ENCODE measurements at regions not wholly inside any gene's neighbourhood (a gene's known extent, or its start where the extent isn't known, plus 50 kb on each side); places are given as distances from the start of the nearest gene placed in this dataset.

- Histone ChIP-seq H3K9me3 (ENCODE audit: control insufficient read depth in 4 of 4, insufficient read depth in 3 of 4, low read length in 3 of 4) (peaks cover 0 to 8% (median 2%) of the 10 kb centered on the region in 4 donors), H3K27ac (ENCODE audit: low read depth in 1 of 2, low read length in 1 of 2) (no peak overlapping the region), H3K4me3 (no peak overlapping the region), H3K36me3 (ENCODE audit: control insufficient read depth in 4 of 4, insufficient read depth in 4 of 4, low read length in 4 of 4) (no peaks in the 10 kb centered on the region), H3K27me3 (ENCODE audit: control insufficient read depth in 3 of 3, insufficient read depth in 3 of 3, low read length in 2 of 3) (no peaks in the 10 kb centered on the region), H3K4me1 (ENCODE audit: control insufficient read depth in 5 of 5, insufficient read depth in 5 of 5, low read length in 5 of 5) (no peaks in the 10 kb centered on the region), H3K9ac (ENCODE audit: insufficient read depth in 1 of 2, low read length in 2 of 2) (no peak overlapping the region)
- WGBS, 2 donors = 77 to 84% methylated on average over 4 of the region's 4 CpGs
- TF ChIP-seq CTCF (IDR thresholded peaks at IDR 0.05; ENCODE audit: control extremely low read depth, extremely low read depth) = no peak
- DNase-seq = no peak
- no peak for ATAC-seq (ENCODE audit: insufficient read depth, low FRiP score)
These were observed 227.8 kb downstream of the NSG2 start for GRCh38 chr5:174273325-174273724.

GRCh38 chr5:174275959-174276358 is 230.5 kb downstream of the NSG2 start:
- no peak overlapping the region for H3K4me3 ChIP-seq
- TF ChIP-seq CTCF (IDR thresholded peaks at IDR 0.05; ENCODE audit: control extremely low read depth, extremely low read depth) = no peak
- no peak for ATAC-seq (ENCODE audit: insufficient read depth, low FRiP score)
- H3K9ac ChIP-seq (ENCODE audit: insufficient read depth in 1 of 2, low read length in 2 of 2) = no peak overlapping the region
- H3K9me3 ChIP-seq (ENCODE audit: control insufficient read depth in 4 of 4, insufficient read depth in 3 of 4, low read length in 3 of 4) = peaks cover 0 to 11% (median under 1%) of the 10 kb centered on the region in 4 donors
- no peaks in the 10 kb centered on the region for H3K4me1 ChIP-seq (ENCODE audit: control insufficient read depth in 5 of 5, insufficient read depth in 5 of 5, low read length in 5 of 5)
- H3K36me3 ChIP-seq (ENCODE audit: control insufficient read depth in 4 of 4, insufficient read depth in 4 of 4, low read length in 4 of 4) = no peaks in the 10 kb centered on the region
- WGBS, 2 donors = 71 to 76% methylated on average over 2 of the region's 2 CpGs
- no peaks in the 10 kb centered on the region for H3K27me3 ChIP-seq (ENCODE audit: control insufficient read depth in 3 of 3, insufficient read depth in 3 of 3, low read length in 2 of 3)
- H3K27ac ChIP-seq (ENCODE audit: low read depth in 1 of 2, low read length in 1 of 2) = no peak overlapping the region
- no peak for DNase-seq

GRCh38 chr5:174281089-174281760 is 235.7 kb downstream of the NSG2 start:
- H3K27ac ChIP-seq (ENCODE audit: low read depth in 1 of 2, low read length in 1 of 2) = no peak overlapping the region
- 73 to 83% methylated on average over 4 of the region's 4 CpGs for WGBS, 2 donors
- H3K36me3 ChIP-seq (ENCODE audit: control insufficient read depth in 4 of 4, insufficient read depth in 4 of 4, low read length in 4 of 4) = no peaks in the 10 kb centered on the region
- no peaks in the 10 kb centered on the region for H3K4me1 ChIP-seq (ENCODE audit: control insufficient read depth in 5 of 5, insufficient read depth in 5 of 5, low read length in 5 of 5)
- peaks cover 0 to 2% (median 2%) of the 10 kb centered on the region in 3 donors for H3K27me3 ChIP-seq (ENCODE audit: control insufficient read depth in 3 of 3, insufficient read depth in 3 of 3, low read length in 2 of 3)
- H3K9me3 ChIP-seq (ENCODE audit: control insufficient read depth in 4 of 4, insufficient read depth in 3 of 4, low read length in 3 of 4) = peaks cover 0 to 6% (median 0%) of the 10 kb centered on the region in 4 donors
- TF ChIP-seq CTCF (IDR thresholded peaks at IDR 0.05; ENCODE audit: control extremely low read depth, extremely low read depth) = no peak
- H3K4me3 ChIP-seq = no peak overlapping the region
- ATAC-seq (ENCODE audit: insufficient read depth, low FRiP score) (no peak), DNase-seq (no peak)
- H3K9ac ChIP-seq (ENCODE audit: insufficient read depth in 1 of 2, low read length in 2 of 2) = no peak overlapping the region

GRCh38 chr5:174281855-174282254 is 236.3 kb downstream of the NSG2 start:
- ATAC-seq (ENCODE audit: insufficient read depth, low FRiP score) = no peak
- no peak for DNase-seq
- Histone ChIP-seq H3K36me3 (ENCODE audit: control insufficient read depth in 4 of 4, insufficient read depth in 4 of 4, low read length in 4 of 4) (no peaks in the 10 kb centered on the region), H3K9me3 (ENCODE audit: control insufficient read depth in 4 of 4, insufficient read depth in 3 of 4, low read length in 3 of 4) (peaks cover 0 to 6% (median 0%) of the 10 kb centered on the region in 4 donors), H3K4me3 (no peak overlapping the region), H3K9ac (ENCODE audit: insufficient read depth in 1 of 2, low read length in 2 of 2) (no peak overlapping the region), H3K27me3 (ENCODE audit: control insufficient read depth in 3 of 3, insufficient read depth in 3 of 3, low read length in 2 of 3) (peaks cover 0 to 2% (median 2%) of the 10 kb centered on the region in 3 donors), H3K27ac (ENCODE audit: low read depth in 1 of 2, low read length in 1 of 2) (no peak overlapping the region), H3K4me1 (ENCODE audit: control insufficient read depth in 5 of 5, insufficient read depth in 5 of 5, low read length in 5 of 5) (no peaks in the 10 kb centered on the region)
- WGBS, 2 donors = 87 to 89% methylated on average over 5 of the region's 5 CpGs
- no peak for TF ChIP-seq CTCF (IDR thresholded peaks at IDR 0.05; ENCODE audit: control extremely low read depth, extremely low read depth)
